ENCODE measurements at regions not wholly inside any gene's neighbourhood (a gene's known extent, or its start where the extent isn't known, plus 50 kb on each side); places are given as distances from the start of the nearest gene placed in this dataset.
"Not testable (repeated sequence)": the region's sequence is repeated elsewhere in the genome, so short reads cannot be mapped to it uniquely, and the experiment has no call there.

GRCh38 chr7:152594801-152595200, 81.1 kb downstream of the XRCC2 start:
- TF ChIP-seq POLR2A (IDR thresholded peaks at IDR 0.05; ENCODE audit: low read depth, low read length): no peak
- DNase-seq (ENCODE audit: insufficient read length, low spot score) (no peak), FAIRE-seq (no peak)

- DNase-seq (ENCODE audit: insufficient read length, low spot score) (no peak), FAIRE-seq (no peak)
- TF ChIP-seq POLR2A (IDR thresholded peaks at IDR 0.05; ENCODE audit: low read depth, low read length): no peak
Measured at GRCh38 chr7:152591976-152592375, 84.0 kb downstream of the XRCC2 start.

- FAIRE-seq (no peak), DNase-seq (ENCODE audit: insufficient read length, low spot score) (no peak)
- no peak for TF ChIP-seq POLR2A (IDR thresholded peaks at IDR 0.05; ENCODE audit: low read depth, low read length)
Measured at GRCh38 chr7:152590481-152590880, 85.5 kb downstream of the XRCC2 start.

- DNase-seq (ENCODE audit: insufficient read length, low spot score); FAIRE-seq: not testable (repeated sequence)
Measured at GRCh38 chr7:152589821-152590220, 86.1 kb downstream of the XRCC2 start.

- peak; percentile 39 for DNase-seq (ENCODE audit: insufficient read length, low spot score)
- TF ChIP-seq POLR2A (IDR thresholded peaks at IDR 0.05; ENCODE audit: low read depth, low read length): no peak
- no peak for FAIRE-seq
Measured at GRCh38 chr7:152588350-152588749, 87.6 kb downstream of the XRCC2 start.

GRCh38 chr7:152587366-152587765, 88.6 kb downstream of the XRCC2 start:
- DNase-seq (ENCODE audit: insufficient read length, low spot score): no peak
- no peak for FAIRE-seq
- no peak for TF ChIP-seq POLR2A (IDR thresholded peaks at IDR 0.05; ENCODE audit: low read depth, low read length)

GRCh38 chr7:152583006-152583405, 92.9 kb downstream of the XRCC2 start:
- DNase-seq (ENCODE audit: insufficient read length, low spot score) (no peak), FAIRE-seq (no peak)
- no peak for TF ChIP-seq POLR2A (IDR thresholded peaks at IDR 0.05; ENCODE audit: low read depth, low read length)

- DNase-seq (ENCODE audit: insufficient read length, low spot score): no peak
- no peak for FAIRE-seq
- no peak for TF ChIP-seq POLR2A (IDR thresholded peaks at IDR 0.05; ENCODE audit: low read depth, low read length)
Measured at GRCh38 chr7:152579070-152579469, 96.9 kb downstream of the XRCC2 start.

- no peak for DNase-seq (ENCODE audit: insufficient read length, low spot score)
- no peak for TF ChIP-seq POLR2A (IDR thresholded peaks at IDR 0.05; ENCODE audit: low read depth, low read length)
- FAIRE-seq: no peak
Measured at GRCh38 chr7:152577339-152577738, 98.6 kb downstream of the XRCC2 start.

GRCh38 chr7:152574892-152575548, 100.9 kb downstream of the XRCC2 start:
- FAIRE-seq (no peak), DNase-seq (ENCODE audit: insufficient read length, low spot score) (no peak)
- TF ChIP-seq POLR2A (IDR thresholded peaks at IDR 0.05; ENCODE audit: low read depth, low read length): no peak

GRCh38 chr7:152573186-152573585, 102.8 kb downstream of the XRCC2 start:
- not testable (repeated sequence) for FAIRE-seq; DNase-seq (ENCODE audit: insufficient read length, low spot score)

GRCh38 chr7:152572101-152572500, 103.8 kb downstream of the XRCC2 start:
- TF ChIP-seq POLR2A (IDR thresholded peaks at IDR 0.05; ENCODE audit: low read depth, low read length): no peak
- DNase-seq (ENCODE audit: insufficient read length, low spot score) (no peak), FAIRE-seq (no peak)

GRCh38 chr7:152571068-152571467, 104.9 kb downstream of the XRCC2 start:
- FAIRE-seq: no peak
- TF ChIP-seq POLR2A (IDR thresholded peaks at IDR 0.05; ENCODE audit: low read depth, low read length): no peak
- no peak for DNase-seq (ENCODE audit: insufficient read length, low spot score)

GRCh38 chr7:152568972-152569371, 107.0 kb downstream of the XRCC2 start:
- no peak for FAIRE-seq
- TF ChIP-seq POLR2A (IDR thresholded peaks at IDR 0.05; ENCODE audit: low read depth, low read length): no peak
- DNase-seq (ENCODE audit: insufficient read length, low spot score): no peak

- DNase-seq (ENCODE audit: insufficient read length, low spot score) (no peak), FAIRE-seq (no peak)
- TF ChIP-seq POLR2A (IDR thresholded peaks at IDR 0.05; ENCODE audit: low read depth, low read length): no peak
Measured at GRCh38 chr7:152565731-152566130, 110.2 kb downstream of the XRCC2 start.
